GM18502 (cell line): ENCODE measurements at regions not wholly inside any gene's neighbourhood (a gene's known extent, or its start where the extent isn't known, plus 50 kb on each side); places are given as distances from the start of the nearest gene placed in this dataset.
"Not testable (repeated sequence)": the region's sequence is repeated elsewhere in the genome, so short reads cannot be mapped to it uniquely, and the experiment has no call there.

Experiments used
- ATAC-seq: cut with Tn5 transposase; IDR thresholded peaks from one replicate; pipeline ENCODE4 v1.9.1; 2021; ENCODE audit warnings: mild to moderate bottlenecking; ENCODE audit not compliant: unreplicated experiment, poor library complexity

DNA sequence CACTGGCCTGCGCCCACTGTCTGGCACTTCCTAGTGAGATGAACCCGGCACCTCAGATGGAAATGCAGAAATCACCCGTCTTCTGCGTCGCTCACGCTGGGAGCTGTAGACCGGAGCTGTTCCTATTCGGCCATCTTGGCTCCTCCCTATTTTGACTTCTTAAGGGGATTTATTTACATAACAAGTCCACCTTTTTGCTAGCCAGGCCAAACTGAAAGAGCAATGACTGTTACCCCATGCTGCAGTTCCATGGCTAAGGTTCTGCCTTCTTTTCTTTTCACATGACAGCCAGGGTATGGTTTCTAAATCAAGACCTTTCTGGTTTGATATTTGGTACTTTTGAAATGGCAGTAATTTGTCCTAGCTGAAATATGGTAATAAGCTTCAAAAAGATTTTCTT, 270.0 kb upstream of the RRP15 start:
- not testable (repeated sequence) for ATAC-seq

- no peak for ATAC-seq
Measured at GRCh38 chr1:218024211-218024720, 260.8 kb upstream of the RRP15 start.

DNA sequence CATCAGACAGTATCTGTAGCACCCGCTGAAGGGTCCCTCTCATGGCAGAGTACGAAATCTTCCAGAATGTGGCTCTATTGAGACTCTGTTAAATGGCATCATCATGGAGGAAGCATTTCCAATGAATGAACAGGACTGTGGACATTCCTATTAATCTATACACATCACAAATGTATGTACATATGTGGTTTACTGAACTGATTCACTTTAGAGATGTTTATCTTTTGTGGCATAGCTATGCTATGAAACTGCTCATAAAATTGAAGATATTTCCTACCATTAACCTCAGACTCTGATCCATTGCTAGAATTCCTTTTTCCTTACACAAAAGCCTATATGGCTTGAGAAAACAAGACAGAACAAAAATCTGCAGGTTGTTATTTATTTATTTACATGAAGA, 259.6 kb upstream of the RRP15 start:
- no peak for ATAC-seq

DNA sequence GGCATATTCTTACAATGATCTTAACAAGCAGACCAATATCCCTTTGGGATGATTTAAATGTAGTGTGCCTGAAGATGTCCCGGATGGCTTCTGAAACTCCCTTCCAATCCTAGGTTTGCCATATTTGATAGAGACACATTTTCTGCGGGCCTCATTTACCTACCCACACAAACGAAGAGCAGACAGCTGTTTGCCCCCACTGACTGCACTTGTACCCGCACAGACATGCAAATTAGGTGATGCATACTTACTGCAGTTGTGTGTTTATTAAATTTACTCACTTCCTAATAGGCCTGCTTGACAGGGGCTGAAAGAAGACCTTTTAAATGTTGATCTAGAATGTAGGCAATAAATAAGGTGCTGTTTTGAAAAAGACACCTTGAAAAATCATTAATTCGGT, 257.9 kb upstream of the RRP15 start:
- ATAC-seq = no peak

GRCh38 chr1:218030846-218031245, 254.2 kb upstream of the RRP15 start:
- no peak for ATAC-seq

GRCh38 chr1:218031901-218032300, 253.2 kb upstream of the RRP15 start:
- ATAC-seq = no peak

DNA sequence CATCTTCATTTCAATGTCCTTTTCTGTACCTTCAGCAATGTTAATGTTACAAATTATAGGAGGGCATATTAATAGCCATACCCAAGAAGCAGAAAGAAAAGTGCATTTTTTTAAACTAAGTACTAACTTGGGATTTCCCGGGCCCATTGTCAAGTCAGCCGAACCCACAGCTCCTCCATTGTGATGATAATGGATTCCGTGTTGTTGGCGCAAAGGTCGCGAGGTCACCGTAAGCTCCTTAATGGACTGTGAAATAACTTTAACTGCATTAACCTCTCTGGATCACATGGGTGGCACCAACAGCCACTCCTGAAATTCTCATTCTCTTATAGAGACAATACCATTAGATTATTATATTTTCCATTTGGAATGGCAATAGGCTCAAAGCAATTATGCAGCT, 250.6 kb upstream of the RRP15 start:
- no peak for ATAC-seq

GRCh38 chr1:218048828-218049420, 236.2 kb upstream of the RRP15 start:
- ATAC-seq = no peak

- no peak for ATAC-seq
Measured at GRCh38 chr1:218049641-218050040, 235.5 kb upstream of the RRP15 start.

DNA sequence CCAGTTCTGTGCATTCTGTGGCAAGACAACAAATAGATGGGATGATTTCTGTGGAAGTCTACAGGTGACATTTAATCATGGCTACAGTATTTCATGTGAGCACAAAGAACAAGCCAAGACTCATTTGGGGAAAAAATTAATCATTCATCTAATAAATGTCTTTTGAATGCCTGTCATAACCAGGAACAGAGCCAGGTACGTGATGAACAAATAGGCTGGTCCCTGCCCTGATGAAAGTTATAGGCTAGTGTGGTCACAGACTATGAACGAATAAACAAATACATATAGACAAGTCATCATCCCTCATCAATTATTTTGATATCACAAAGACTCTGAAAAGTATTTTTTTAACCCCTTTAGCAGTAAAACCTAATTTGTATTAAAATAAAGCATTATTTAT, 226.4 kb upstream of the RRP15 start:
- ATAC-seq = no peak

DNA sequence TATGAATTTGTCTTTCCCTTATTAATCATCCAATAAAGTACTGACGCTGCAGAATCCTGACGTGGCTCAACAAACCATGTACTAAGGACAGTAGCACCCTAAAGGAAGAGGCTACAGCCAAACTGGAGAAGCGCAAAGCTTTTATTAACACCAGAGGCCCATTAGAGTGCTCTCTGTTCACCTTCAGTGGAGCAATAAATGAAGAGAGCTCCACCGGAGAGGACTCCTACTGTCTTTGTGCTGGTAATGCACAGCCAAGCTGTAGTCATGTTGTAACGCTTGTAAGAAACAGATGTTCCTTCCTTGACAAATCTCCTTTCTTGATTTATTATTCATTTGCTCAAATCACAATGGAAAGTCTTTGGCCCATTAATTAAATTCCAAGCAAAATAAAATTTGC, 220.7 kb upstream of the RRP15 start:
- no peak for ATAC-seq

- ATAC-seq = no peak
Measured at GRCh38 chr1:218066332-218066731, 218.8 kb upstream of the RRP15 start.

DNA sequence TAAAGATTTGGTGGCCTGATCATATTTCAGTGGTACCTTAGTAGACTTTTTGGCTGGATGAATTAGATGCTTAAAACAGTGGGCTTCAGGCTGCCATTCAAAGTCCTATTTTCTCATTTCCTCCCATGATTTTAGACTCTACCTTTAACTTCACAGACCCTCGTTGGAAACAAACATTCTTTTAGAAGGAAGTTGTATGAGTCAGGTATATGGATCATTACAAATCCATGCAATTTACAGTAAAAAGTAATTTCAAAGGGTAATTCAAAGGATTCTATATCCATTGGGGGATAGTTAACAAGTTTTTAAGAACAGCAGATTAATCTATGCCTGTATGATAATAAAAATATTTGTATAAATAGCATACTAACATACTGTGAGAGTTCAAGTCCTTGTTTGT, 216.9 kb upstream of the RRP15 start:
- no peak for ATAC-seq

DNA sequence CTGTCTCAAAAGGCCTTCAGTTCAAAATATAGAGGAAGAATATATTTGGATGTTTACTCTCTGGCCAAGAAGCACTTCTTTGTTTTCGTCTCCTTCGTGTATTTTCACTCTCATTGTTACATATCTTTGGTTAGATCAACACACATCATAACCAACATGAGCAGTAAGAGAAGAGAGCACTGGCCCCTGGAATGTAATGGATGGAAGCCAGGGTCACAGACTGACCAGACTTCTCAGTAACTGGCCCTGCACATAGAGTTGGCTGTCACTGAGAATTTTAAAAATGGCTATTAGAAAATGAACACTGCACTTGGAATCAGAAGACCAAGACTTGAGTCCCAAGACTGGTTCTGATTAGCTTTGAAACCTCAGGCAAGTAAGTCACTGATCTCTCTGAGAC, 215.9 kb upstream of the RRP15 start:
- no peak for ATAC-seq

- ATAC-seq = no peak
Measured at GRCh38 chr1:218073062-218073461, 212.0 kb upstream of the RRP15 start.

DNA sequence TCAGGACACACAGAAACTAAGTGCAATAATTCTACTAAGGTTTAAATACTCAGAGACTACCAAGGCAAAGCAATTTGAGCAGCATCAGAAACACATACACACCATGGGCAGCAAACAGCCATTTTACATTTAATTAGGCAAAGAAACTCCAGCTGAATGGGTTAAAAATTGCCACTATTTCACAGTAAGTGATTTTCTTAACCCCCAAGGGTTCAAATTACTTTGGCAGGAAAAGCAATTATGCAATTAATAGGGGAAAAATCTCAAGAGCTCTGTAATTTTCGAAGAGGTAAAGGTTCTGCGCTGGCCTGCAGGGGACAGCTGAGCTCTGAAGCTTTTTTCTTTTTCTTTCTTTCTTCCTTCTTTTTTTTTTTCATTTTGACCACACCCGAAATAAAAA, 206.2 kb upstream of the RRP15 start:
- ATAC-seq = no peak

GRCh38 chr1:218079347-218079746, 205.7 kb upstream of the RRP15 start:
- no peak for ATAC-seq

DNA sequence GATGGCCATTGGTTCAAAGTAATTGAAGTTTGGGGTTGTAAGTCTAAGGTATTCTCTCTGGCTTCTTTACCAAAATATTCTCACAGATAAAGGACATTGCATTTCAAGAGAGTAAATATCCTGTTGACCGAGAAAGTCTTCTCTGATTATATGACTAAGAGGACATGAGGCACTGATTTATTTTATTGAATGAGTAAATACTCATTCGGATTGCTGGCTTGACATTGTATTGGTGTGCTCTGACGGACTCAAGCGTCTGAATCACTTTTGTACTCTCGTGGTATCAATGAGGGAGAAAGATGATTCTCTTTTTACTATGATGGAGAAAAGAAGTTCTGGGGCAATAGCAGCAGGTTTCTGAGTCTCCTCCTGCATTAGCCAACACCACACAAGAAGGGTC, 205.3 kb upstream of the RRP15 start:
- no peak for ATAC-seq

DNA sequence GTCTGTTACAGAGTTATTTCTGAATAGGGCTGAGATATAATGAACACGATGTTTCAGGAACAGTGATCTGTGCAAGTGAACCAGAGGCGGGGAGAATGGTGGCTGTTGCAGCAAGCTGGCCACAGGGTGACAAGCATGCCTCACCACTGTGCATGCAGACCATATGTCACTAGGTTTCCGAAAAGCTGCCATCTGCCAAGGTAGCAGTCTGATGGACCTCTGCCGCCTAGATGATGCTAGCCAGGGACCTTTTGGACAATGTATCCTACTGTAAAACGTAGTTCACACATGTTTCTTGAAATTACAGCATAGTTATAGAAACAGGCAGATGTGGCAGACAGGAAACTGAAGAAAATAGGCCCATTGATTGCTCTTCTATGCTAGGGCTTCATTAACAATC, 204.2 kb upstream of the RRP15 start:
- no peak for ATAC-seq

DNA sequence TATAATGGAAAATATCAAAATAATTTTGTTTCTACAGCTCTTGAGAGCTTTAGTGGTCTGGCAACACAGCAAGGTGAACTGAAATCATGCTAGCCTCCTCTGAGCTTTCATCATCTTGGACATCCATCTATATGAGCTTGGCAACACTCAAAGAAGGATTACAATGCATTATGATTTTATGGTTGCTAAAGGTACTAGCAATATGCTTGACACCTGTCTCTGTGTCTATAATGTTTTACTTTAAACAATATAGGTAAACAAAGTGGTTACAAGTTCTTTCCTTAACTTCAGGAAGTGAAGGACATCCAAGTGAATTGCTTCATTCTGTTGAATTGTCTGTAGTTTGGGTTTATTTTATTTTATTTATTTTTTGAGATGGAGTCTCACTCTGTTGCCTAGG, 203.7 kb upstream of the RRP15 start:
- no peak for ATAC-seq

DNA sequence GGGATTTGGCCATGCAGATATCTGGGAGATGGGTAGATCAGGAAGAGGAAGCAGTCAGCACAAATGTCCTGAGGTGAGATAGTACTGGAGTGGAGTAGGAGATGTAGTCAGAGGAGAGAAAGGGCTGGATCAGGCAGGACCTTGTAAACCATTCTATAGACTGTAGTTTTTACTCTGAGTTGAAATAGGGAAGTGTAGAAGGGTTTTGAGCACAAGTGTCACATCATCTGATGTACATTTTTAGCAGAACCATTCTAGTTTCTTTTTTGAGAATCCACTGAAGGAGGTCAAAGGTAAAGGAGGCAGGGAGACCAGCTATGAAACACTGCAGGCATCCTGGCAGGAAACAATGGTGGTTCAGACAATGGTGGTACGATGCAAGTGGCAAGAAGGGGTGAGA, 194.6 kb upstream of the RRP15 start:
- no peak for ATAC-seq

GRCh38 chr1:218101409-218101808, 183.7 kb upstream of the RRP15 start:
- no peak for ATAC-seq

GRCh38 chr1:218108034-218108433, 177.1 kb upstream of the RRP15 start:
- ATAC-seq = no peak
